GM21529 (cell line): ENCODE measurements at regions not wholly inside any gene's neighbourhood (a gene's known extent, or its start where the extent isn't known, plus 50 kb on each side); places are given as distances from the start of the nearest gene placed in this dataset.
"Not testable (repeated sequence)": the region's sequence is repeated elsewhere in the genome, so short reads cannot be mapped to it uniquely, and the experiment has no call there.

Experiments
- ATAC-seq: cut with Tn5 transposase; IDR thresholded peaks from one replicate; pipeline ENCODE4 v1.9.1; 2021; ENCODE audit not compliant: unreplicated experiment

DNA sequence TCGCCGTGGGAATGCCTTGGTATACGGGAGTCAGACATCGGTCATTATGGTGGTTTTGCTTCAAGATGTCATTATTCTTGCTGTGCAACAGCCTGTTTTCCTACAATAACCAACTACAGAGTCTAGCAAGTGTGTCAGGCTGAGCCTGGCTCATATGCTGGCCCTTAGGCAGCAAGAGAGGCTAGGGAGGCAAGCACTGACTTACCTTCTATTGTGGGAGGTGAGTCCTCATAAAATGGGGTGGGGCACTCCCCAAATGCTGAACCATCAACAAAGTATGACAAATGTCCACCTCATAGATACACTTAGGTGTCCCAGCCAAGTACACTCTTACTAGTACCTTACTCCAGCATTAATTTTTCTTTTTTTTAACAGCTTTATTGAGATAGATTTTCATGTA, 77.0 kb upstream of the ATL2 start:
- no peak for ATAC-seq

DNA sequence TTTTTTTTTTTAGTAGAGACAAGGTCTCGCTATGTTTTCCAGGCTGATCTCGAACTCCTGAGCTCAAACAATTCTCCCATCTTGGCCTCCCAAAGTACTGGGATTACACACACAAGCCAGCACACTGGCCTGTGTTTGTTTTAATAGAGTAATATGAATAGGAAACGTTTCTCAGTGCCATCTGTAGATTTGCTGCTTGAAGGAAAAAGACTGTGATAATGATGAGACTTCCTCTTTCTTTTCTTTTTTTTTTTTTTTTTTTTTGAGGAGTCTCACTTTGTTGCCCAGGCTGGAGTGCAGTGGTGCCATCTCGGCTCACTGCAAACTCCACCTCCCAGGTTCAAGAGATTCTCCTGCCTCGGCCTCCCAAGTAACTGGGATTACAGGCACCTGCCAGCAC, 74.7 kb upstream of the ATL2 start:
- ATAC-seq, result not testable (repeated sequence)

DNA sequence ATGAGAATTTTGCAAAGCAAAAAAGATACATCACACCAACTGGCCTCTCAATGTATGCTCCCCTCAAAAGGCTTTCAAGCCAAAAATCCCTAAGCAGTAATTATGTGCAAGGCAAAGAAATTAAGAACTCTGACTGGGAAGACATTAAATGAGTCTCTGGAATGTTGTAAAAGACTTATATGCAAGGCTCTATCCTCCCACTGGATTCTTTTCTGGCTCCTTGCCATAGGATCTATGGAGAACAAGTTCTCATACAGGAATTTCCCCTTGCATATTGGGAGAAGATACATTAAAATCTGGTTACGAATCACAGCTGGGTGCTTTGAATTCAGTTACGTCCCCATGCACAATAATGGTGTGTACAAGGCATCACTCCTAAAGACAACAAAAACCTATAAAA, 73.4 kb upstream of the ATL2 start:
- no peak for ATAC-seq

DNA sequence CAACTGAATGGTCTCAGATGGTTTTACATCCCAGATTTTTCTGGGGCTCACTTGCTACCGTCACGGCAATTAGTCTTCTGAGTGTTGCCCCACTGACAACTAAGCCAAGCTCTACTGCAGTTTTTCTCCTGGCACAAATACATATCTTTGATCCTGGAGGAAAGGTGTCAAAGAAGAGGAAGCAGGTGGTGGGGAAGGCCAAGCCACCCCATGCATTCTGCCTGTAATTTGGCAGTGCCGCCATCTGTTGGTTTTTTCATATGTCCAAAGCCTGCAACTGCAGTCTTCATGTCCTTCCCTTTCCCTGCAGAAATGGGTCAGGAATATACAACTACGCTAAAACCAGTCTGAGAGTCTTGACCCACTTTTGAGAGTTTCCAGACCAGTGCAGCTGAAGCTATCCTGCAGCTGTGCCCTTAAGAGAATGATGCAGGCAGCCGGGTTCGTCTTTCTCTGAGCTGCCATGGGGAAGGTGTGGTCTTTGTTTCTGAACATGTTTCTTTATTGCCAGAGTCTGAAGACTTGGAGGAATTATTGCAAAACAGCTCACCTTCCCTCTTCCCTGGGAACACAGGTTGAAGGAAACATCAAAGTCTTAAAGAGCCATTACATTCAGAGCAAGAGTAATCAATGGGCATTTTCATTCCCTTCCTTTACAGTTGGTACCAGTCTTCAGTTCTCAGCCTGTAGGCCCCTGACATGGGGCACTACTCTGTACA, 71.8 kb upstream of the ATL2 start:
- ATAC-seq, result no peak

DNA sequence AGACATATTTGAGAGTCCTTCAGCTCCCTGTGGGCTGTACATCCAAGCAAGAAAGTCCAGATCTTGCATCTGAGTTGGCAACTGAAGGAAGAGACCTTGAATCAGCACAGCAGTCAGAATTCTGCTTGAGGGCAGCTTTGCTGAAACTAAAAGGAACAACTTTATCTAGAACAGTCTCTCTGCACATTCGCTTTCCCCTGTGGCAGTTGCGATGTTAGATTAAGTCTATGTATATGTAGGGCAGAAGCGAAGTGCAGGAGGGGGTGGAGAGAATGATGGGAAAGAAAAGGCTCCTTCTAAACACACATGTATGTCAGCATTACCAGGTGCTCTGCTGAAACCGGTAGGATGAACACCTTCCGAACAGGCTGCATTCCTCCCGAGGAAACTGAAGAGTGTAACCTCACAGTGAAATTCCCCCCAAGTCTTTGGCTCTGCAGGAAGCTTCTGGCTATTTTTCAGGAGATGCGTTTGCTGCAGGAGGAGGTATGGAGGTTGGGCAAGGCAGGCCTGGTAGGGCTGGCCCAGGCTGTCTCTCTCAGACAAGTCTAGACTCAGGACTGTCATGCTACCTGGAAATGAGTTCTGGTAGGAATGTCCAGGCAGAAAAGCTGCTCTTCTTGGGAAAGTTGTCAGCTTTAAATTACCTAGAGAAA, 70.0 kb upstream of the ATL2 start:
- ATAC-seq, result no peak

DNA sequence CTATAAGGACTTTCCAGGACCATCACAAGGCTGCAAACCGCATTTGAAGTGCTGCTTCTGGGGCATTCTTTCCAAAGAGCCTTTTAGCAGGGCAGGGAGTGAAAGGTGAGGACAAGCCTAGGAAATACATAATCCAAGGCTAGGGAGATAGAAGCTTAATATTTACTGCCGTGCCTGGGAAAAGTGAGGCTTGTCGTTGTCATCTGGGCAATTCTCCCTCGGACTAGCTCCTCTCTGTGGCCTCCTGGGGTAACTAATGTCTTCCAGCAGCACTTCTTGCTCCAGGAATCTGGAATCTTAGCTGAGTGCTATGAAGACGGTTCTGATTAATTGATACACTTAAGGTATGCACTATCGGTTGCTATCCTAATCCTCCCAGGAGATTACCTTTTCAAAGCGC, 69.3 kb upstream of the ATL2 start:
- no peak for ATAC-seq

DNA sequence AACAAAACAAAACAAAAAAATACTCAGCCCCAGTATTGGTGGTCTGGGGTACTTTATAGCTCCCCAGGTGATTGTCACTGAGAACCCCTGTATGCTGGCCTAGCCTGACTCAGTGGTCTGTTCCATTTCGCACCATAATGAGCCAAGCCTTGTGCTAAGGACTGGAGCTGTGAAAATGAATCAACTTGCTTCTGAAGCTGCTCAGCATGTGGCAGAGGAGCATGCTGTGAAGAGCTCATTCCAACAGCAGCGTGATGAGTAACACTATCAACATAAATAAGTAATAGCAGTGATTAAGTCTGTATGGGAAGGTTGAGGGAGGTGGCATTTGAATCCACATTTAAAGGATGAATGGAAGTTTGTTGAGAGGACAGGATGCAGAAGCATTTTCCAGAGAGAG, 67.2 kb upstream of the ATL2 start:
- no peak for ATAC-seq

DNA sequence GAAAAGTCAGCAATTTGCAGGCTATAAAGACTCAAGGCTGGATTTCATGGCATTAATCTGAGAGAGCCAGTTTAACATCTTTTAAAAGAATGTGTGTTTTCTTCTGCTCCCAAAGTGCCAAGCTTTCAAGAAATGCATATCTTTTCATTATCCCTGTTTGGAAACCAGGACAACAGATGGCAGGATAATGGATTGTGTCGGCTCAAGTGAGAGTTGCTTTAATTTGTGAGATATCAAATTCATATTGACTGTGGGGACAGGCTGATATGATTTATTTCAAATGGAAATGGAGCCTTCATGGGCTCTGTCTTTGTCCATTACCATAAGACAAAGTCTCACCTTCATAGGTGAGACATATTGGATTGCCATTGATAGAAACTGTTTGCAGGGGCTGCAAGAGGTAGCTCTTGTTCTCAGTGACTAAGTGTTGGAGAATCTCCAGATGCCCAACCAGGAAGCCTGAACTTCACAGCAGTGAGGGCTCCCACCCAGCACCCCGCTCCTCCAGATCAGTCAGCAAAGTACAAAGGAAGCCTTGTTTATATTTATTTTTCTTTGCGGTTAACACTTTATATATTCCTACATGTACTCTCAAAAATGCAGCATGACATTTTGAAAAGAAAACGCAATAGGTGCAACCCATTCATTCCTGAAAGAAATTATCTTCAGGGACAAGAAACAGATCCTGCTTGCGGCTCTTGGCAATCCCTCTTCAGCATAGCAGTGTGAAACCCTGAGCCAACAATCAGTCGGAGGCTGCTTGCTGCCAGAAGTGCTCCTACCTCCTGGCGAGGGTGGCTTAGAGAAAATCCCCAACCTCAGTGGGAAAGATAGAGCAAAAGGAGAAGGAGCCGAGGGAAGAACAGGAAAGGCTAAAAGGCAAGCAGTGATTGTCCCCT, 65.8 kb upstream of the ATL2 start:
- no peak for ATAC-seq

DNA sequence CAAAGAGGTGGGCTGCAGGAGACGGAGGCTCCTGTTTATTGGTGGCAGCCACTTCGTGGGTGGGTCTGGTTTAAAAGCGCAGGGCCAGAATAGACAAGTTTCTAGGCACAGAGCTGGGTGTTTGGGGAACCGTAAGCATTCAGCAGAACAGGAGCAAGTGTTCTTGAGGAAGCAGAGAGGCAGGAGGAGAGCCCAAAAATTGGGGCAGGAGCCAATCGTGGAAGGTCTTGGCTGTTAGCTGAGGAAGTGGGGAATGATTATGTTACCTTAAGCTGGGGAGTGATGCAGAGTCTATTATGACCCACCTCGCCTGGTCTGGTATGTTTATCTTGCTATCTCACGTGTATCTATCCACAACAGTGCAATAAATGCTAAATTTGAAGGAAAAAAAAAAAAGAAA, 64.3 kb upstream of the ATL2 start:
- ATAC-seq, result no peak

DNA sequence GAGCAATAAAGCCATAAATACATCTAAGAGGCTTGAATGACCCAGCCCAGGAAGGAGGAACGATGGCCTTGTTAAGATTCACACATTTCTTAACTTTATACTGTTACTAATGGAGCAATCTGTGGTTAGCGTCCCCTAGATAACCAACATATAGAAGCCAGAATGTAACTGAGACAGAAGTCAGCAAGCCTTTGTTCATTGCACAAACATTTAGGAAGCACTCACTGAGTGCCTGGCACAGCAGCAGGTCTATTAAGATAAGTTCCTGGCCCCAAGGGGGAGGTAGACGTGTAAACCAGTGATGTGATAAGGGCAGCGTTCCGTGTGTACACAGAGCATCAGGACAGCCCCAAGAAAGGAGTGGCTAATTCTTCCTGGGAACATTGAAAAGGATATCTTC, 63.6 kb upstream of the ATL2 start:
- ATAC-seq, result no peak

DNA sequence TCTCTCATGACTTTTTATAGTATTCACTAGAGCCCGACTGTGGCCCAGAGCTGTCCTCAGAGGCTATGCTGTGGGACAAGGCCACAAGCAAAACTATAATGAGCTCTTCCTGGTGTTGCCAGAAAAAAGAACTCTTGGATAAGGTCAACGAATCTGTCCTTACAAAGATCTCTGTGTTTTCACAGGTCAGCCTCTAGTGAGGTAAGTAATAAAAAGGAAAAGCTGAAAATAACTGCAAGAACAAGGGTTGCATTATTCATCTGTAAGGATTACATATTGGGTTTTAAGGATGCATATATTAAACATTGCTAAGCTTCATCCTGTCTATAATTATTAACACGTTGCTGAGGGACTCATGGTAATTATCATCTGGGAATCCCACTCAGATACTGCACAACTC, 62.8 kb upstream of the ATL2 start:
- no peak for ATAC-seq

DNA sequence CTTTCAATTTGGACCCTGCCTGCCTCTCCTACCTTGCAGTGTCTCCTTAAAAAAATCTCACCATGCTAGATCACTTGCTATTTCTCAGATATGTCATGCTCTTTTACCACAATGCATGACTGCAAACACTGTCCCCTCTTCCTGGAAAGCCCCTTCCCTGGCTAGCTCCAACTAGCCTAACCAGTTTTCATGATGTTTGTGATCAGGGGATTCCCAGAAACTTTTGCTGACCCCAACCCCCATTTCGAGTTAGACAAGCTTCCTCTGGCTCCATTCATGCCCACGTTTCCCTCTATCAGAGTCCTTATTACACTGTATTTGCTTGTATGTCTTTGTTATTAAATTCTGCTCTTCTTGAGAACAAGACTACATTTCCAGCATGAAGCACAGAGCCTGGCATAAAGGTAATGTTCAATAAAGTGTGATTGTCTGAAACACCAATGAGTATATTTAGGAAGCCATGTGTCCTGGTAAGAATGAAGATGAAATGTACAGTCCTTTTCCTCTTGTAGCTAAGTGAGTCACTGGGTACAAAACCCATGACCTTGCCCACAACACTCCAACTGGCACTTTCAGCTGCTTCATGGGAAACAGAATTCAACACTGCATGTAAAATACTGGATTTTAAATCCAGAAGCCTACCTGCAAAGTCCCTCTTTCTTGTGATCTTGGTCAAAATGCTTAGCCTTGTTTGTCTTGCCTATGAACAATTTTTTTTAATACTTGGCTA, 62.0 kb upstream of the ATL2 start:
- ATAC-seq, result peak; percentile 81

DNA sequence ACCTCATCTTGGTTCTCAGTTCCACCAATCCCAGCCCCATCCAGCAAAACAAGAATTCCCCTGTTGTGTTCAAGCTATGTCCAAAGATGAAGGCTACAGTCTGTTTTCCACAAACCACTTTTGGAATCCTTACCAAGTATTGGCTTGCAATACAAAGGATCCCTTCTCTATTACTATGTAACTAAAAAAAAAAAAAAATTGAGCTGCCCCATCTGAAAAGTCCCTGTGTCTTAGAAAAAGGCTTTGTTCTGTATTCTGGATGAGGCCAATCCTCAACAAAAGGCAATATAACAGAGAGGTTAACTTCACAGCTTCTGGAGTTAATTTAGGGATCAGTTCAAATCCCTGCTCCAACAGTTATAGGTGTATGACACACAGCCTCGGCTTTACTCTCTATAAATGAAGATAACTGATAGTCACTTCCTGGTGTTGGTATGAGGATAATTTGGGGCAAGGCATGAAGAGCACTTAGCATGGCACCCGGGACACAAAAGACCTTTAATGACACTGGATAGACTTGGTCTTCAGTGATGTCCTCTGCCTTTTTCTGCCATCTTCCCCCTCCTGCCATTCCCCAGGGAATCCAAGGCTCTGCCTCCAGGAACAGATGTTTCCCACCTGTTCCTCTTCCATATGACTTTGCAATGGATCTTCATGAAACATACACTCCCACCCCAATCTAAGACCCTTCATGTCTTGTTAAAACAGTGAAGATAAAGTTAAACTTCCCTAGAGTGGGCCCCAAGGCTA, 61.2 kb upstream of the ATL2 start:
- ATAC-seq, result peak; percentile 11

DNA sequence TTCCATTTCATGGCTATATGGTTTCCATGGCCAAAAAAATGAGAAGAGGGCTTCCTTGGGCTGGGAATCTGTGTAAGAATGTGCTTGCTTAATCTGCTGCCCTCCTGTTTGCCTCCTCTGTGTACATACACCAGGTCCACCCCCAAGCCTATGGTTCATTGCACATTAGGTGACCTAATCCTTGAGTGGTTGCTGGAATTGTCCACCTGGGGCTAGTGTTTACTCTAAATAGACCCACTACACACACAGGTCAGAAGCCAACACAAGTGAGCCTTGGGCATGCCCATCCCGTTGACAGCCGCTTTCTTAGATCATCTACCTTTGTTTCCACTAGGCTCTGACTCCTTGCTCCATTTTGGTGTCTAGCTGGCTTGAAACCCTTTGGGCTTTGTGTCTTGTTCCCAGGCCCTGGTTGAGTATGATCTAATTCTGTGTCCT, 59.2 kb upstream of the ATL2 start:
- no peak for ATAC-seq

DNA sequence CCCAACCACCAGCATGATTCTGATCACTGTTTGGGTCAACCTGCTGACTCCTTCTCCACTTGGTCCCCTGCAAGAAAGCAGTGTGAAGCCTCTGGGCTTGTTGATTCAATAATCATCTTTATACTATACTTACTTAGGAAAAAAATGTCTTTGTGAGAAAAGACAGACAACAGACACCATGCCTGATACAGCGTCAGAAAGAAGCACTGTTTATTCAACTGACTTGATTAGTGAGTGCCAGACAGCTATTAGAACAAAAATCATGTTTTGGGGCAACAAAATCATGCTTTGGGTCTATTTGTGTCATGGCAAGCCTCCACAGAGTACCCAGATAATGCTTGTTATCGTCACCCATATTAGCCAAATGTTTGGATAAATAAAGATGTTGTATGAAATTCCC, 58.7 kb upstream of the ATL2 start:
- ATAC-seq, result no peak

DNA sequence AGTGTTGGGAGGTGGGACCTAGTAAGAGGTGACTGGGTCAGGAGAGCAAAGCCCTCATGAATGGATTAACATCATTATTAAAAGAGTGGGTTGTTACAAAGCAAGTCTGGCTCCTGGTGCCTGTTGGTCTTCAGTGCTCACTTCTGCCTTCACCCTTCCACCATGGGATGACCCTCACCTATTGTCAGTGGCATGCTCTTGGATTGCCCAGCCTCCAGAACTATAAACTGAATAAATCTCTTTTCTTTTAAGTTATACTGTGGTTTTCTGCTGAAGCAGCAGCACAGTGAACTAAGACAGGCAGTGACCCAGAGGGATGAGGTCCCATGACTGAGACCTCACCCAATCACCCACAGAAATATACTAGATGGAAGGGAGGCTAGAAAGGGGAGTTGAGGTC, 57.5 kb upstream of the ATL2 start:
- no peak for ATAC-seq

DNA sequence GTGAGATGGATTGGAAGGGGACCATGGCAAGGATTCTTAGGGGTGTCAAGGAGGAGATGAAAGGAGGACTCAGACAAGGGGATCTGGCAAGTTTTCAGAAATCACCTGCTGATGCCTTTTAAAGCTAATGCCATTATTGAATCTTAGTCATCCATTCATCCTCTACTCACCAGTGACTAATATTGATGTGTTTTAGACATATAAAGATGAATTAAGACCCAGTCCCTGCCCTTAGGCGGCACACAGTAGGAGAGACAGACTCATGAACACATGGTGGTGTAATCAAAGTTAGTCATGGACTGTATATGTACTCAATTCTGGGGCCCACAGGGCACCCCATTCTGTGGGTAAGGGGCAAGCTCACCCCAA, 56.5 kb upstream of the ATL2 start:
- ATAC-seq, result no peak

DNA sequence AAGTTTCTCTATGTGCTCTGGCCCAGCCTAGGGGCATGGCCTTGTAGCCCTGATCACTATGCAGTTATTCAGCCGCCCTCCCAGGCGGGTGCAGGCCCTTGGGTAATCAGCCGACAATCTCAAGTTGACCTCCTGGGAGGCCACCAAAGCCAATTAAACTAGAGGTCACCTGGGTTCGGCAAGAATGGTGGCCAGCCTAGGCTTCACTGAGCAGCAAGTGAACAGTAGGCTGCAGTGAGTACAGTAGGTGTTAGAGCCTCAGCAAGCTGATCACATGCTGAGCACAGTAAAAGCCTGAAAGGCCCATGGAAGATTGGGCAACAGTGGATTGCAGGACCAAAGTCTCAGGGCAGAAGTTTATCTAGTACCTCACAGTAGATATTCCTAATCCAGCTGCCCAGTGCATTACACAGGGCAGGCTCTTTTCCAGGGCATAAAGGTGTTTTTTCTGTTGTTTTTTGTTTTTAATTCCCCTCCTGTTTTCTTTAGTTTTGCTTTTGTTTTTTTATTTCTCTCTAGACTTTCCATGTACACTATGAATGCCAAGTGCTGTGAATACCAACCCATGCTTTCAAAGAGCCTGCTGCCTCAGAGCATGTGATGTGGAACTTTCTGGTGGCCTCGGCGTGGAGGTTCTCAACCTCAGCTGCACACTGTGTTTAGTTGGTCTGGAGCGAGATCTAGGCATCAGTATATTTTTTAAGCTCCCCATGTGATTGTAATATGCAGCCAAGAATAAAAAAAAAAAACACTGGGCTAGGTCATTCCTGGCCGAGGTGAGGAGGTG, 55.9 kb upstream of the ATL2 start:
- no peak for ATAC-seq

DNA sequence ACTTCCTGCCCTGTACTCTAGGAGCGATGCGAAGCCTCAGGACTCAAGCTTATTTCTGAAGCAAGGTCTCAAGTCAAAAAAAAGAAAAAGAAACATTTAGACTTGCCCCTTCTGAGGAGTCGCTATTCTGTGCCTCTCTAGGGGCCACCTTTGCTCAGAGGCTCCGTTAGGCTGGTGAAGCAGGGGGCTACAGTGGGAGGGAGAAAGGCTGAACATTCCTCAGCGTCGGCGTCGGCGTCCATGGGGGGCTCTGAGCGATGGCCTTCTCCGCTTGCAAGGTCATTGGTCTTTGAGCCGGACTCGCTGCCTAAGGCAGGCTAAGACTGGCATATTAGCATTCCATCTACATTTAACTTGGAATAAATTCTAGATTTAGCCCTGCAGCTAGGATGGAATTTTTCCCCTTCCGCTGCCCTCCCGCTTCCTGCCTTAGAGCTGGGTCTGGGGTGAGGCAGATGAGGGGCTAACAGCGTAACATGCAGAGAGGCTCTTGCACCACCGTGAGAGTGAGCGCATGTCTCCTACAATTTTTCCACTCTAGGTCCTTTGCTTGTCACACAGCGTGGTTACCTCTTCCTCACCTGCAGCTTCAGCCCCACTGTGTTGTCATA, 53.6 kb upstream of the ATL2 start:
- ATAC-seq, result no peak
